IMR-90 (cell line): ENCODE measurements at regions not wholly inside any gene's neighbourhood (a gene's known extent, or its start where the extent isn't known, plus 50 kb on each side); places are given as distances from the start of the nearest gene placed in this dataset.

ENCODE experiments used
- ATAC-seq: fragments of 200-7000 bp; cut with Tn5 transposase; 2 replicates; pipeline ENCODE4 v1.9.1; 2020; ENCODE audit warnings: low read depth, mild to moderate bottlenecking, moderate library complexity
- BruUV-seq: library from RNA; stranded (reverse); fragments of 400-500 nt; replicated peaks from 2 replicates; lab custom pipeline; 2021; lab: Mats Ljungman, UMichigan
- CTCF ChIA-PET: fragments of 300-600 bp; formaldehyde crosslinking; extraction: SDS; loops from one replicate; lab custom pipeline; 2021; ENCODE audit warnings: antibody characterized with exemption; lab: Yijun Ruan, JAX
- POLR2A ChIA-PET: fragments of 300-600 bp; sonication (Branson Sonifier 250); formaldehyde crosslinking; loops from one replicate; lab custom pipeline; 2022; ENCODE audit warnings: antibody characterized with exemption; ENCODE audit not compliant: unreplicated experiment; lab: Charles Lee
- DNase-seq: peaks from one replicate; pipeline ENCODE4 v3.0.0; 2013
- H2AFZ ChIP-seq: replicated peaks from 2 replicates; pipeline ENCODE3; 2013; ENCODE audit warnings: low read length, mild to moderate bottlenecking; ENCODE audit not compliant: poor library complexity
- H2AK5ac ChIP-seq: 2 replicates; pipeline ENCODE4 v1.6.1; 2013; ENCODE audit warnings: low read depth, low read length, inconsistent platforms
- H2AK9ac ChIP-seq: replicated peaks from 2 replicates; pipeline ENCODE3; 2013; ENCODE audit warnings: mild to moderate bottlenecking, low read depth, low read length, moderate library complexity; ENCODE audit not compliant: poor library complexity
- H2BK120ac ChIP-seq: 2 replicates; pipeline ENCODE4 v1.6.1; 2013; ENCODE audit warnings: low read depth, low read length, inconsistent platforms
- H2BK15ac ChIP-seq: 3 replicates; pipeline ENCODE4 v1.6.1; 2013; ENCODE audit warnings: low read depth, low read length, inconsistent platforms
- H2BK20ac ChIP-seq: 2 replicates; pipeline ENCODE4 v1.6.1; 2013; ENCODE audit warnings: low read depth, mild to moderate bottlenecking, inconsistent platforms, low read length, moderate library complexity
- H2BK5ac ChIP-seq: 2 replicates; pipeline ENCODE4 v1.6.1; 2013; ENCODE audit warnings: mild to moderate bottlenecking, low read depth, low read length, inconsistent platforms; ENCODE audit not compliant: poor library complexity, severe bottlenecking
- H3K14ac ChIP-seq: replicated peaks from 2 replicates; pipeline ENCODE4 v1.6.1; 2013; ENCODE audit warnings: low read depth, low read length, inconsistent platforms
- H3K18ac ChIP-seq: 2 replicates; pipeline ENCODE4 v1.6.1; 2013; ENCODE audit warnings: low read depth, low read length, control low read depth
- H3K23ac ChIP-seq: 2 replicates; pipeline ENCODE4 v1.6.1; 2013; ENCODE audit warnings: low read depth, low read length, inconsistent platforms
- H3K27ac ChIP-seq: 2 replicates; pipeline ENCODE4 v1.5.1; 2013; ENCODE audit warnings: mild to moderate bottlenecking, control low read depth, low read length; ENCODE audit not compliant: insufficient read depth
- H3K27me3 ChIP-seq: 2 replicates; pipeline ENCODE4 v1.6.1; 2013; ENCODE audit warnings: low read length; ENCODE audit not compliant: control insufficient read depth, insufficient read depth
- H3K36me3 ChIP-seq: 2 replicates; pipeline ENCODE4 v1.6.1; 2013; ENCODE audit warnings: low read length, mixed read lengths; ENCODE audit not compliant: control insufficient read depth, insufficient read depth
- H3K4ac ChIP-seq: 2 replicates; pipeline ENCODE4 v1.6.1; 2013; ENCODE audit warnings: low read depth, low read length, inconsistent platforms
- H3K4me1 ChIP-seq: 2 replicates; pipeline ENCODE4 v1.6.1; 2013; ENCODE audit warnings: low read length, mixed read lengths; ENCODE audit not compliant: control insufficient read depth, insufficient read depth
- H3K4me2 ChIP-seq: 2 replicates; pipeline ENCODE4 v1.6.1; 2013; ENCODE audit warnings: low read depth, mild to moderate bottlenecking, control low read depth, low read length, moderate library complexity
- H3K4me3 ChIP-seq: 2 replicates; pipeline ENCODE4 v1.5.1; 2013; ENCODE audit warnings: low read depth, mild to moderate bottlenecking, control low read depth, low read length, moderate library complexity; ENCODE audit not compliant: insufficient read depth
- H3K56ac ChIP-seq: 2 replicates; pipeline ENCODE4 v1.6.1; 2013; ENCODE audit warnings: low read length, inconsistent platforms; ENCODE audit not compliant: insufficient read depth; ENCODE audit errors: extremely low read depth
- H3K79me1 ChIP-seq, 2 experiments: 2 replicates each; pipeline ENCODE4 v1.6.1; 2013; ENCODE audit warnings: low read length in 2 of 2, inconsistent platforms in 1 of 2, low read depth in 1 of 2
- H3K9ac ChIP-seq: 2 replicates; pipeline ENCODE4 v1.6.1; 2013; ENCODE audit warnings: low read depth, low read length, control low read depth
- H3K9me1 ChIP-seq: 2 replicates; pipeline ENCODE4 v1.6.1; 2013; ENCODE audit warnings: low read length, inconsistent platforms; ENCODE audit not compliant: insufficient read depth
- H3K9me3 ChIP-seq: 2 replicates; pipeline ENCODE4 v1.6.1; 2013; ENCODE audit warnings: low read length; ENCODE audit not compliant: control insufficient read depth, insufficient read depth
- H4K20me1 ChIP-seq: 2 replicates; pipeline ENCODE4 v1.6.1; 2013; ENCODE audit warnings: low read length, inconsistent platforms; ENCODE audit not compliant: insufficient read depth
- H4K5ac ChIP-seq: 2 replicates; pipeline ENCODE4 v1.6.1; 2013; ENCODE audit warnings: mild to moderate bottlenecking, low read depth, low read length, control low read depth
- H4K8ac ChIP-seq, 2 experiments: 2 replicates each; pipeline ENCODE4 v1.6.1; 2013; ENCODE audit warnings: low read depth in 2 of 2, low read length in 2 of 2, control low read depth in 1 of 2, inconsistent platforms in 1 of 2
- H4K91ac ChIP-seq: 2 replicates; pipeline ENCODE4 v1.6.1; 2013; ENCODE audit warnings: low read depth, low read length, inconsistent platforms; ENCODE audit not compliant: insufficient read depth
- WGBS, 2 experiments: methylation state at CpG; one replicate each; pipeline versions ENCODE4 v1.1.5 to v1.1.7; 2013; ENCODE audit warnings: missing lambda C conversion rate in 2 of 2; ENCODE audit not compliant: insufficient read length in 1 of 2; ENCODE audit errors: extremely low coverage in 2 of 2; 5-methylcytosine and 5-hydroxymethylcytosine counted together
- dilution Hi-C: fragments of 300-500 bp; cut with HindIII; formaldehyde crosslinking; loops from one replicate; pipeline ENCODE4 v1.14.3; 2018; ENCODE audit warnings: low sequenced_read_pairs; ENCODE audit not compliant: unreplicated experiment
- in situ Hi-C: fragments of 300-500 bp; cut with MboI; formaldehyde crosslinking; loops from 3 replicates; pipeline ENCODE4 v1.14.3; 2019; ENCODE audit warnings: low sequenced_read_pairs, inconsistent platforms, mixed read lengths
- intact Hi-C: fragments of 100-400 bp; cut with micrococcal nuclease; formaldehyde crosslinking; loops from 2 replicates; pipeline ENCODE4 v1.10.0; 2022
- TF ChIP-seq, protein P1 (sequence below): fragments of 150-350 bp; IDR thresholded peaks from 2 replicates; pipeline ENCODE4 v1.6.1; 2017; ENCODE audit warnings: mild to moderate bottlenecking, antibody characterized with exemption, low read length, low read depth

DNA sequence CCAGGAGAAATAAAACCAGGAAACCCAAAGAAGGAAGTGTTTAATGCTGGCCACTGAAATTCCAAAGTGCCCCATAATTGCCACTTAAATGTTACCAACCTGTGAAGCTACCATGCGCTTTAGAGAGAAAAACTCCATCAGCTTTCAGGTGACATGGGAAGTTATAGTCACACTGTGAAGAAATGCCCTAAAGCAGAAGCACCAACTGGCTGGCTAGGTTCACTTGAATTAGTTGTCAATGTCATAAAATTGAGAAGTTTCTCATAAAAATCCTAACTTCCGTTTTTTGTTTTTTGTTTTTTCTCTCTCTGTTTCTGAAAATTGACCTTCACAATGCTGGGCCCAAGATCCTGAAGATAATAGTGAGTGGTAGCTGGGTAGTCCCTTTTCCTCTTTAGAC, 167.9 kb upstream of the CTNNB1 start:
- H3K9me3 ChIP-seq, result no peaks in the 10 kb centered on the region
- intact Hi-C loops, result no loop called here

More for the DNA sequence above, 167.9 kb upstream of the CTNNB1 start:
- Histone ChIP-seq H3K14ac (no peak overlapping the region), H3K4ac (no peak overlapping the region), H2BK20ac (no peak overlapping the region), H3K27me3 (no peaks in the 10 kb centered on the region), H2AFZ (no peak overlapping the region), H2BK5ac (no peak overlapping the region), H4K20me1 (no peaks in the 10 kb centered on the region), H4K5ac (no peak overlapping the region), H3K4me3 (no peak overlapping the region), H2AK9ac (no peak overlapping the region), H2AK5ac (no peak overlapping the region), H3K4me1 (no peaks in the 10 kb centered on the region), H3K56ac (no peak overlapping the region), H3K79me1 (no peaks in the 10 kb centered on the region), H3K9me1 (no peaks in the 10 kb centered on the region), H2BK120ac (no peak overlapping the region), H3K23ac (no peak overlapping the region), H2BK15ac (no peak overlapping the region), H3K9ac (no peak overlapping the region), H3K27ac (no peak overlapping the region), H3K36me3 (no peaks in the 10 kb centered on the region), H4K8ac (no peak overlapping the region), H3K4me2 (no peak overlapping the region), H3K18ac (no peak overlapping the region), H4K91ac (no peak overlapping the region)
- POLR2A ChIA-PET, result no interaction called here
- no CpG with 5 or more reads among the region's 2 CpGs for WGBS, 2 experiments
- CTCF ChIA-PET, result no interaction called here
- TF ChIP-seq, protein P1, sequence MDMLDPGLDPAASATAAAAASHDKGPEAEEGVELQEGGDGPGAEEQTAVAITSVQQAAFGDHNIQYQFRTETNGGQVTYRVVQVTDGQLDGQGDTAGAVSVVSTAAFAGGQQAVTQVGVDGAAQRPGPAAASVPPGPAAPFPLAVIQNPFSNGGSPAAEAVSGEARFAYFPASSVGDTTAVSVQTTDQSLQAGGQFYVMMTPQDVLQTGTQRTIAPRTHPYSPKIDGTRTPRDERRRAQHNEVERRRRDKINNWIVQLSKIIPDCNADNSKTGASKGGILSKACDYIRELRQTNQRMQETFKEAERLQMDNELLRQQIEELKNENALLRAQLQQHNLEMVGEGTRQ, result no peak
- in situ Hi-C loops, result no loop called here
- dilution Hi-C loops, result no loop called here
- BruUV-seq, result no TSS peak
- no peak for DNase-seq
- ATAC-seq, result no peak
